Caco-2 (cell line): ENCODE measurements at regions not wholly inside any gene's neighbourhood (a gene's known extent, or its start where the extent isn't known, plus 50 kb on each side); places are given as distances from the start of the nearest gene placed in this dataset.
A peak's percentile ranks its signal among the peaks of the same experiment; 100 is the strongest.

Experiments used
- BruUV-seq: library from RNA; stranded (reverse); fragments of 400-500 nt; replicated peaks from 2 replicates; lab custom pipeline; 2021; lab: Mats Ljungman, UMichigan
- CTCF ChIA-PET: fragments of 300-600 bp; sonication (Branson Sonifier 250); formaldehyde crosslinking; loops from one replicate; lab custom pipeline; 2022; ENCODE audit warnings: antibody characterized with exemption; lab: Charles Lee
- POLR2A ChIA-PET: fragments of 300-600 bp; sonication (Branson Sonifier 250); formaldehyde crosslinking; loops from one replicate; lab custom pipeline; 2022; ENCODE audit warnings: antibody characterized with exemption; lab: Charles Lee
- DNase-seq, 2 experiments: peaks; one replicate each; pipeline versions ENCODE4 v3.0.0 to v3.0.0-alpha.2; 2020 to 2022
- H3K27me3 ChIP-seq: replicated peaks from 2 replicates; pipeline ENCODE4 v1.6.0; 2011; ENCODE audit warnings: low read length; ENCODE audit not compliant: control insufficient read depth, insufficient read depth
- H3K36me3 ChIP-seq: 2 replicates; pipeline ENCODE4 v1.5.1; 2011; ENCODE audit warnings: low read length; ENCODE audit not compliant: control insufficient read depth, insufficient read depth
- H3K4me1 ChIP-seq: fragments of 250-450 bp; sonication (Bioruptor Pico); 2 replicates; pipeline ENCODE4 v1.5.1; 2020; ENCODE audit warnings: mild to moderate bottlenecking
- H3K4me3 ChIP-seq: 2 replicates; pipeline ENCODE4 v1.5.1; 2011; ENCODE audit warnings: low read depth, mild to moderate bottlenecking, control low read depth, low read length
- H3K9me3 ChIP-seq: fragments of 250-450 bp; sonication (Bioruptor Pico); 2 replicates; pipeline ENCODE4 v1.5.1; 2020; ENCODE audit warnings: mild to moderate bottlenecking, moderate library complexity
- H3K27ac Mint-ChIP-seq: one replicate; pipeline ENCODE4 v1.8.0; 2022; ENCODE audit warnings: mixed read lengths; ENCODE audit not compliant: unreplicated experiment
- H3K27me3 Mint-ChIP-seq: one replicate; pipeline ENCODE4 v1.8.0; 2022; ENCODE audit warnings: mixed read lengths; ENCODE audit not compliant: insufficient read depth, unreplicated experiment
- H3K36me3 Mint-ChIP-seq: one replicate; pipeline ENCODE4 v1.8.0; 2022; ENCODE audit warnings: mild to moderate bottlenecking, mixed read lengths; ENCODE audit not compliant: insufficient read depth, unreplicated experiment
- H3K4me1 Mint-ChIP-seq: one replicate; pipeline ENCODE4 v1.8.0; 2022; ENCODE audit warnings: low read depth, mixed read lengths; ENCODE audit not compliant: unreplicated experiment
- H3K4me3 Mint-ChIP-seq: one replicate; pipeline ENCODE4 v1.8.0; 2022; ENCODE audit warnings: mild to moderate bottlenecking, moderate library complexity, mixed read lengths; ENCODE audit not compliant: unreplicated experiment
- H3K9me3 Mint-ChIP-seq: one replicate; pipeline ENCODE4 v1.8.0; 2022; ENCODE audit warnings: mixed read lengths; ENCODE audit not compliant: unreplicated experiment
- intact Hi-C: fragments of 100-400 bp; cut with micrococcal nuclease; formaldehyde crosslinking; loops from one replicate; pipeline ENCODE4 v1.10.0; 2022; ENCODE audit not compliant: unreplicated experiment
- TF ChIP-seq, protein P1 (sequence below), 2 experiments: fragments of 200-600 bp in 1 of 2; IDR thresholded peaks; 1 replicate in 1 of 2; 2 replicates in 1 of 2; pipeline versions ENCODE4 v1.5.1 to v1.8.0; 2011 to 2022; ENCODE audit warnings: antibody characterized with exemption in 1 of 2, control low read depth in 1 of 2, inconsistent platforms in 1 of 2, low read depth in 1 of 2, low read length in 1 of 2, mild to moderate bottlenecking in 1 of 2, moderate library complexity in 1 of 2; ENCODE audit not compliant: insufficient read depth in 1 of 2, severe bottlenecking in 1 of 2, unreplicated experiment in 1 of 2

DNA sequence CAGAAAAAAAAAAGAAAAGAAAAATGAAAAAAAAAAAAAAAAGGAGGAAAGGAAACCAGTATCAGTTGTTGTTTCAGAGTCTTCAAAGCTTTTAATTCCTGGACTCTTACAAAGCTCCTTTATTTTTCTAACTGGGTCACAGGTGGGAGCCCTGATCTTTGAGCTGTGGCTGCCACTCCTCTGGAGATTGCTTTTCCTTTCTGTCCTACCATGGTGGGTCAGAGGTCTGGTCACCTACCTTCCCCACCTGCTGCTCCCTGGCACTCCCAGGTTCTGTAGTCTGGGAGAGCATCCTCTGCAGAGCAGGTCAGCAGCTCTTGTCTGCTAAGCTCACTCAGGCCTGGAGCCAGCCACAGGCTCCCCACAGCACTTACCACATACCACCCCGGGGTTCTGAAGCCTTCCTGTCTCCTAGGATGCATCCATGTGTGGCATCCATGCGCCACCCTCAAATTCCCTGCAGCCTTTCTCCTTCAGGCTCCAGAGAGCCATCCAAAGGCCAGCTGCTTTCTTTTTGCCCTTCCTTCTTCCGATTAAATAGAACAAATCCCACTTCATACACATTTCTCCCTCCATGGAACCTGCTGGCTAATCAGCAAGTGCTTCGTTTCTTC, 73.2 kb upstream of the TPK1 start:
- Histone ChIP-seq H3K36me3 (no peaks in the 10 kb centered on the region), H3K4me3 (no peak overlapping the region), H3K4me1 (no peaks in the 10 kb centered on the region; the same call in 1 of the 2 replicates), H3K9me3 (no peaks in the 10 kb centered on the region), H3K27me3 (no peaks in the 10 kb centered on the region)
- peak; percentile 5 to 38 for DNase-seq
- TF ChIP-seq, protein P1, sequence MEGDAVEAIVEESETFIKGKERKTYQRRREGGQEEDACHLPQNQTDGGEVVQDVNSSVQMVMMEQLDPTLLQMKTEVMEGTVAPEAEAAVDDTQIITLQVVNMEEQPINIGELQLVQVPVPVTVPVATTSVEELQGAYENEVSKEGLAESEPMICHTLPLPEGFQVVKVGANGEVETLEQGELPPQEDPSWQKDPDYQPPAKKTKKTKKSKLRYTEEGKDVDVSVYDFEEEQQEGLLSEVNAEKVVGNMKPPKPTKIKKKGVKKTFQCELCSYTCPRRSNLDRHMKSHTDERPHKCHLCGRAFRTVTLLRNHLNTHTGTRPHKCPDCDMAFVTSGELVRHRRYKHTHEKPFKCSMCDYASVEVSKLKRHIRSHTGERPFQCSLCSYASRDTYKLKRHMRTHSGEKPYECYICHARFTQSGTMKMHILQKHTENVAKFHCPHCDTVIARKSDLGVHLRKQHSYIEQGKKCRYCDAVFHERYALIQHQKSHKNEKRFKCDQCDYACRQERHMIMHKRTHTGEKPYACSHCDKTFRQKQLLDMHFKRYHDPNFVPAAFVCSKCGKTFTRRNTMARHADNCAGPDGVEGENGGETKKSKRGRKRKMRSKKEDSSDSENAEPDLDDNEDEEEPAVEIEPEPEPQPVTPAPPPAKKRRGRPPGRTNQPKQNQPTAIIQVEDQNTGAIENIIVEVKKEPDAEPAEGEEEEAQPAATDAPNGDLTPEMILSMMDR (IDR thresholded peaks at IDR 0.05; ENCODE audit: insufficient read depth in 1 of 2, low read depth in 1 of 2, low read length in 1 of 2, severe bottlenecking in 1 of 2, unreplicated experiment in 1 of 2) = no peak
- no peak overlapping the region for H3K27ac Mint-ChIP-seq
- H3K4me1 Mint-ChIP-seq = peaks cover 8% of the 10 kb centered on the region
- BruUV-seq = no TSS peak
- H3K9me3 Mint-ChIP-seq = no peaks in the 10 kb centered on the region
- intact Hi-C loops = no loop called here
- H3K27me3 Mint-ChIP-seq = no peaks in the 10 kb centered on the region
- CTCF ChIA-PET = interaction anchor here (0.6 to 0.7 kb wide), 3 partner anchors 60 to 285 kb away, joined by 3 to 4 read pairs (median 4); no protein-coding TSS in a partner anchor
- no peak overlapping the region for H3K4me3 Mint-ChIP-seq
- POLR2A ChIA-PET = no interaction called here
- H3K36me3 Mint-ChIP-seq = no peaks in the 10 kb centered on the region

DNA sequence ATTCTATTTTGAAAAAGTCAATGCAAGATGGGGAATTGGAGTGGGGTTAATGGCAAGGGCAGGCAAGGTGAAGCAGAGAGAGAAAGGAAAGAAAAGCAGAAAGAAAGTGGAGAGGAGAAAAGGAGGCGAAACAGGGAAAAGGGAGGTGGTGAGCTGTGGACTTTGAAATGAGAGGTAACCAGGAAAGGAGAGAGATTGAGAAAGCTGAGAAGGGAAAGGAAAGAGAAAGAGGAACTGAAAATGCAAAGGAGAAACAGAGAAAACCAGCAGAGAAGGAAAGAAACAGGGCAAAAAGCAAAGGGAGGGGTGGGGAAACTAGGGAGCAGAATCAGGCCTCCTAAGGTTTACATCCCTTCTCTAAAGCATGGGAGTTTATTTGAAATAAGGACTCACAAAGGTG, 72.5 kb upstream of the TPK1 start:
- POLR2A ChIA-PET = no interaction called here
- intact Hi-C loops = no loop called here
- Mint-ChIP-seq H3K27me3 (no peaks in the 10 kb centered on the region), H3K4me1 (peaks cover 8% of the 10 kb centered on the region), H3K9me3 (no peaks in the 10 kb centered on the region), H3K36me3 (no peaks in the 10 kb centered on the region), H3K27ac (peak overlapping the region; percentile 5), H3K4me3 (no peak overlapping the region)
- DNase-seq = no peak
- no peaks in the 10 kb centered on the region; the same call in 1 of the 2 replicates for H3K4me1 ChIP-seq
- BruUV-seq = no TSS peak
- H3K36me3 ChIP-seq = no peaks in the 10 kb centered on the region
- TF ChIP-seq, protein P1 (IDR thresholded peaks at IDR 0.05; ENCODE audit: insufficient read depth in 1 of 2, low read depth in 1 of 2, low read length in 1 of 2, severe bottlenecking in 1 of 2, unreplicated experiment in 1 of 2) = no peak
- no peaks in the 10 kb centered on the region for H3K27me3 ChIP-seq
- CTCF ChIA-PET = interaction anchor here (0.7 kb wide), 2 partner anchors 284 to 1262 kb away, joined by 4 to 8 read pairs; no protein-coding TSS in a partner anchor
- no peak overlapping the region for H3K4me3 ChIP-seq
- H3K9me3 ChIP-seq = no peaks in the 10 kb centered on the region

GRCh38 chr7:144907577-144907976, 71.7 kb upstream of the TPK1 start:
- no peak overlapping the region for H3K27ac Mint-ChIP-seq
- no peaks in the 10 kb centered on the region for H3K9me3 ChIP-seq
- H3K4me1 Mint-ChIP-seq = peaks cover 8% of the 10 kb centered on the region
- no peaks in the 10 kb centered on the region; the same call in 1 of the 2 replicates for H3K4me1 ChIP-seq
- no peak for DNase-seq
- BruUV-seq = no TSS peak
- no peaks in the 10 kb centered on the region for H3K9me3 Mint-ChIP-seq
- no peak overlapping the region for H3K4me3 ChIP-seq
- no peaks in the 10 kb centered on the region for H3K36me3 Mint-ChIP-seq
- H3K4me3 Mint-ChIP-seq = no peak overlapping the region
- no peaks in the 10 kb centered on the region for H3K27me3 Mint-ChIP-seq
- no peaks in the 10 kb centered on the region for H3K36me3 ChIP-seq
- TF ChIP-seq, protein P1 (IDR thresholded peaks at IDR 0.05; ENCODE audit: insufficient read depth in 1 of 2, low read depth in 1 of 2, low read length in 1 of 2, severe bottlenecking in 1 of 2, unreplicated experiment in 1 of 2) = no peak
- no peaks in the 10 kb centered on the region for H3K27me3 ChIP-seq
- CTCF ChIA-PET = no interaction called here
- POLR2A ChIA-PET = no interaction called here
- intact Hi-C loops = no loop called here
